ENCODE measurements at regions not wholly inside any gene's neighbourhood (a gene's known extent, or its start where the extent isn't known, plus 50 kb on each side); places are given as distances from the start of the nearest gene placed in this dataset.

DNA sequence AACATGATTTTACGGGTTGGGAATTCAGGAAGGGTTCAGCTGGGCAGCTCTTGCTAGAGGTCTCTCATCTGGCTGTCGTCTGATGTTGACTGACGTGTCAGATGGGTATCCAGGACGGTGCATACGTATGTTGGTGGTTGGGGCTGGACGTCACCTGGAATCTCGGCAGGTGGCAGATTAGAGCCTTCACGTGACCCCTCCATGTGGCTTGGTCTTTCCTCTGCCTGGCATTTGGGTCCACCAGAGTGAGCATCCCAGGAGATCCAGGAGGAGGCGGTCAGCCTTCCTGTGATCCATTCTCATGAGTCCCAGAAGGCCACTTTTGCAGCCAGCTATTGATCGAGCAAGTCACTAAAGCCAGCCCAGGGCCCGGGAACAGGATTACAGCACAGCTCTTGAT is 202.7 kb downstream of the FOXL1 start:
- Histone ChIP-seq H3K9me3 (no peaks in the 10 kb centered on the region), H3K27me3 (peaks cover 28% of the 10 kb centered on the region), H3K36me3 (no peaks in the 10 kb centered on the region), H3K4me3 (ENCODE audit: low read depth in 1 of 2, low read length in 1 of 2) (no peak overlapping the region), H3K4me1 (ENCODE audit: control insufficient read depth in 1 of 2, insufficient read depth in 1 of 2, low read depth in 1 of 2, low read length in 1 of 2) (no peaks in the 10 kb centered on the region), H3K27ac (no peak overlapping the region)
- TF ChIP-seq, protein P1, sequence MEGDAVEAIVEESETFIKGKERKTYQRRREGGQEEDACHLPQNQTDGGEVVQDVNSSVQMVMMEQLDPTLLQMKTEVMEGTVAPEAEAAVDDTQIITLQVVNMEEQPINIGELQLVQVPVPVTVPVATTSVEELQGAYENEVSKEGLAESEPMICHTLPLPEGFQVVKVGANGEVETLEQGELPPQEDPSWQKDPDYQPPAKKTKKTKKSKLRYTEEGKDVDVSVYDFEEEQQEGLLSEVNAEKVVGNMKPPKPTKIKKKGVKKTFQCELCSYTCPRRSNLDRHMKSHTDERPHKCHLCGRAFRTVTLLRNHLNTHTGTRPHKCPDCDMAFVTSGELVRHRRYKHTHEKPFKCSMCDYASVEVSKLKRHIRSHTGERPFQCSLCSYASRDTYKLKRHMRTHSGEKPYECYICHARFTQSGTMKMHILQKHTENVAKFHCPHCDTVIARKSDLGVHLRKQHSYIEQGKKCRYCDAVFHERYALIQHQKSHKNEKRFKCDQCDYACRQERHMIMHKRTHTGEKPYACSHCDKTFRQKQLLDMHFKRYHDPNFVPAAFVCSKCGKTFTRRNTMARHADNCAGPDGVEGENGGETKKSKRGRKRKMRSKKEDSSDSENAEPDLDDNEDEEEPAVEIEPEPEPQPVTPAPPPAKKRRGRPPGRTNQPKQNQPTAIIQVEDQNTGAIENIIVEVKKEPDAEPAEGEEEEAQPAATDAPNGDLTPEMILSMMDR (IDR thresholded peaks at IDR 0.05), result no peak

DNA sequence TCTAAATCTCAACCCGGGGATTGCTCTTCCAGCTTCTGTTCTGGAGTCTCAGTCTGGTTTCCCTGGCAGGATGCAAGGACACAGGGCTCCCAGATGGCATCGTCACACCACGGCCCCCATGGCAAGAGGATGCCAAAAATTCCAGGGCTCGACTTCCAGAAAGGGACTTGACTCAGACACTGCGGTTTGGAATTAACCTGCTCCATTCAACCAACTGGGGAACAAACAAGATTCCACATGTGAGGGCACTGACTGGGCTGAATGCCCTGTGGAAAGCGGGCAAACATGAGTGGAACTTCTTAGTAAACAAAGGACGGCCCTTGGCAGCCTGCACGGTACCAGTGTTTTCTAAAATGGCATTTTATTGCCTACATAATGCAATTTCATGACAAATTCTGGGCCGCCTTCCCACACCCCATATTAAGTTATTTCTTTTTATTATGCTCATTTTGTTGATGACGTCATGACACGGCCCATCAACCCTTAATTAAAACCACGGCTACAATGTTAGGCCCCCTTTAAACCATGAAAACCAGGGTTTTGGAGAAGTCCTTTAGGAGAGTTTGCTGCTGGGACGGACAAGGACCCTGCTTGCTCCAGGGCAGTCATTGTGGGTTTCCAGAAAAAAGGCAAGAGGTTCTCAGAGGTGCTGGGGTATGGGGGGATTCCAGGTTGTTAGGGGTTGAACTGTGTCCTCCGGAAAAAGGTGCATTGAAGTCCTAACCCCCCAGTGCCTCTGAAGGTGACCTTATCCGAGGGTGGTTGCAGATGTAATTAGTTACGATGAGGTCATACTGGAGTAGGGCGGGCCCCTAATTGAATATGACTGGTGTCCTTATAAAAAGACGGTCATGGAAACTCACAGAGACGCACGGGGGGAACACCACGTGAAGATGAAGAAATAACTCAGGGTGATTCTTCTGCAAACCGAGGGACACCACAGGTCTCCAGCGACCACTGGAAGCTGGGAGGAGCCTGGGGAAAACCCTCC is 205.6 kb downstream of the FOXL1 start:
- Histone ChIP-seq H3K36me3 (no peaks in the 10 kb centered on the region), H3K27ac (no peak overlapping the region), H3K9me3 (no peaks in the 10 kb centered on the region), H3K27me3 (no peaks in the 10 kb centered on the region), H3K4me1 (ENCODE audit: control insufficient read depth in 1 of 2, insufficient read depth in 1 of 2, low read depth in 1 of 2, low read length in 1 of 2) (no peaks in the 10 kb centered on the region), H3K4me3 (ENCODE audit: low read depth in 1 of 2, low read length in 1 of 2) (no peak overlapping the region)
- TF ChIP-seq, protein P1 (IDR thresholded peaks at IDR 0.05), result no peak

DNA sequence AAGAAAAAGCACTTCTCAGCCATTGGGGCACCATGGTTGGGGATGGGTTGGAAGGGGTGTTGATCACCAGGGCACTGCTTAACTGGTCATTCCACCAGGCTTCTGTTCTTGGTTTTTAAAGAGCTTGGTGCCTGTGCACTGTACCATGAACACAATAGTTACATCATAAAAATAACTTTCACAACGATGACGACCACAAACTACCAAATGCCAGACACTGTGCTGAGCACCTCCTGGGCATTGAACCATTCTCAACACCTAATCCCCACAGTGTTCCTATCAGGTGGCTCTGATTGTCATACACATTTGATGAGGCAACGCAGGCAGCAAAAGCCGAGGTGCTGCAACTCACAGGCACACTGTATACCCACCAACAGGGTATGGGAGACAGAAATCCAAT is 208.0 kb downstream of the FOXL1 start:
- Histone ChIP-seq H3K27ac (no peak overlapping the region), H3K9me3 (no peaks in the 10 kb centered on the region), H3K27me3 (peaks cover 2% of the 10 kb centered on the region), H3K36me3 (no peaks in the 10 kb centered on the region), H3K4me3 (ENCODE audit: low read depth in 1 of 2, low read length in 1 of 2) (no peak overlapping the region), H3K4me1 (ENCODE audit: control insufficient read depth in 1 of 2, insufficient read depth in 1 of 2, low read depth in 1 of 2, low read length in 1 of 2) (no peaks in the 10 kb centered on the region)
- TF ChIP-seq, protein P1 (IDR thresholded peaks at IDR 0.05), result no peak

DNA sequence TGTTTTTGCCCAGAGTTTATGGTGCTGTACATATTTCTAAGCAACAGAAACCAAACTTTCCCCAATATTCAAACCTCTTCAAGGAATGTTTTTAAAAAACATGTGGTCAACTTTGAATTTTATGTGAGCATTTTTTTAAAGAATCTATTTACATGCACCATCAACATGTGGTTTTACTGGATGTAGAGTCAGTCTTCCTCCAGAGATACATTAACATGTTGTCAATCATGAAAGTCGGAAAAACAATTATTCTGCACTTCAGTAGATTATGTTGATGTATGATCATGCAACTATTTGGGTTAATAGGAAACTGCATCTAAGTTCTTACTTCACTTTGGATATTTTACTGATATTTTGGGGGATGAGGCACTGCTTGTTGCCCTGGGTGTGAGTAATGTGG is 208.6 kb downstream of the FOXL1 start:
- peaks cover 6% of the 10 kb centered on the region for H3K27me3 ChIP-seq
- no peak overlapping the region for H3K4me3 ChIP-seq (ENCODE audit: low read depth in 1 of 2, low read length in 1 of 2)
- no peaks in the 10 kb centered on the region for H3K36me3 ChIP-seq
- H3K4me1 ChIP-seq (ENCODE audit: control insufficient read depth in 1 of 2, insufficient read depth in 1 of 2, low read depth in 1 of 2, low read length in 1 of 2), result no peaks in the 10 kb centered on the region
- no peak overlapping the region for H3K27ac ChIP-seq
- H3K9me3 ChIP-seq, result no peaks in the 10 kb centered on the region
- TF ChIP-seq, protein P1 (IDR thresholded peaks at IDR 0.05), result no peak

DNA sequence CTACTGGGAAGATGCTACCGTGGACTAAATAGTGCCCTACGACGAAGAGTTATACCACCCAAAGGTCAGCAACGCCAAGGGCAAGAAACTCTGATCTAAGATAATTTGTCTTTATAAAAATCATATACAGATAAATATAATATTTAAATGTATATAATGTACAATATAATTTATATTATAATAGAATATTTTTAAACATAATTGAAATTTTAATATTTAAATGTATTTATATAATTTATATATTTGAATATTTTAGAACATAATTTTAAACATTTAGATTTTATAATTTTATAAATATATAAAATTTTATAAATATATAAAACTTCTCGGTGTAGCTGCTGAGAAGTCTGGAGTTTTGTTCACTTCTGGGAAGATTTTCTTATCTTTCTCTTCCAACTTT is 209.2 kb downstream of the FOXL1 start:
- Histone ChIP-seq H3K9me3 (no peaks in the 10 kb centered on the region), H3K27me3 (peaks cover 12% of the 10 kb centered on the region), H3K4me1 (ENCODE audit: control insufficient read depth in 1 of 2, insufficient read depth in 1 of 2, low read depth in 1 of 2, low read length in 1 of 2) (no peaks in the 10 kb centered on the region), H3K36me3 (no peaks in the 10 kb centered on the region), H3K4me3 (ENCODE audit: low read depth in 1 of 2, low read length in 1 of 2) (no peak overlapping the region), H3K27ac (no peak overlapping the region)
- TF ChIP-seq, protein P1 (IDR thresholded peaks at IDR 0.05), result no peak

Measured in neutrophil (primary cell).